Panc1 (cell line): ENCODE measurements at regions not wholly inside any gene's neighbourhood (a gene's known extent, or its start where the extent isn't known, plus 50 kb on each side); places are given as distances from the start of the nearest gene placed in this dataset.

Source experiments
- ATAC-seq: fragments of 200-7000 bp; cut with Tn5 transposase; 2 replicates; pipeline ENCODE4 v1.9.1; 2020; ENCODE audit warnings: mild to moderate bottlenecking, moderate library complexity
- BruUV-seq: library from RNA; stranded (reverse); fragments of 400-500 nt; replicated peaks from 2 replicates; lab custom pipeline; 2021; lab: Mats Ljungman, UMichigan
- CTCF ChIA-PET: fragments of 300-600 bp; sonication (Branson Sonifier 250); formaldehyde crosslinking; loops from one replicate; lab custom pipeline; 2022; ENCODE audit warnings: antibody characterized with exemption; lab: Charles Lee
- POLR2A ChIA-PET: fragments of 300-600 bp; sonication (Branson Sonifier 250); formaldehyde crosslinking; loops from one replicate; lab custom pipeline; 2022; ENCODE audit warnings: antibody characterized with exemption; lab: Charles Lee
- DNase-seq: peaks from one replicate; pipeline ENCODE4 v3.0.0-alpha.2; 2010; ENCODE audit warnings: low read depth, low spot score
- H3K27ac ChIP-seq: 2 replicates; pipeline ENCODE4 v1.5.1; 2011; ENCODE audit warnings: mild to moderate bottlenecking, low read length, inconsistent platforms
- H3K27me3 ChIP-seq: fragments of 200-500 bp; sonication (Bioruptor generic); 2 replicates; pipeline ENCODE4 v1.6.0; 2014; ENCODE audit warnings: low read length, inconsistent platforms; ENCODE audit not compliant: control insufficient read depth, insufficient read depth
- H3K36me3 ChIP-seq: fragments of 200-500 bp; sonication (Bioruptor generic); 2 replicates; pipeline ENCODE4 v1.5.1; 2014; ENCODE audit warnings: inconsistent platforms, mild to moderate bottlenecking, low read length, moderate library complexity; ENCODE audit not compliant: control insufficient read depth, insufficient read depth
- H3K4me1 ChIP-seq: 2 replicates; pipeline ENCODE4 v1.5.1; 2011; ENCODE audit warnings: inconsistent platforms, mild to moderate bottlenecking, low read length, moderate library complexity; ENCODE audit not compliant: control insufficient read depth, insufficient read depth
- H3K4me3 ChIP-seq, 2 experiments: 2 replicates each; pipeline ENCODE4 v1.5.1; 2011 to 2012; ENCODE audit warnings: low read depth in 2 of 2, low read length in 2 of 2, mild to moderate bottlenecking in 2 of 2, inconsistent platforms in 1 of 2, moderate library complexity in 1 of 2
- H3K9me3 ChIP-seq: fragments of 200-500 bp; sonication (Bioruptor generic); 2 replicates; pipeline ENCODE4 v1.5.1; 2014; ENCODE audit warnings: low read depth, mild to moderate bottlenecking, inconsistent platforms, low read length, moderate library complexity; ENCODE audit not compliant: control insufficient read depth, insufficient read depth
- POLR2AphosphoS5 ChIP-seq: IDR thresholded peaks from 2 replicates; pipeline ENCODE4 v1.6.1; 2012; ENCODE audit warnings: mild to moderate bottlenecking, low read depth, low read length, moderate library complexity
- SIN3A ChIP-seq: IDR thresholded peaks from 2 replicates; pipeline ENCODE4 v1.6.1; 2012; ENCODE audit warnings: low read depth, mild to moderate bottlenecking, low read length, moderate library complexity, borderline replicate concordance; ENCODE audit not compliant: insufficient read depth
- TCF7L2 ChIP-seq: IDR thresholded peaks from 2 replicates; pipeline ENCODE4 v1.6.1; 2011; ENCODE audit warnings: mild to moderate bottlenecking, low read depth, low read length, inconsistent platforms
- in situ Hi-C: cut with HindIII; loops from 2 replicates; pipeline ENCODE4 v1.10.0; 2016; ENCODE audit warnings: low sequenced_read_pairs, low pct_unique_long_range_greater_than_20kb
- intact Hi-C: fragments of 100-400 bp; cut with micrococcal nuclease; formaldehyde crosslinking; loops from one replicate; pipeline ENCODE4 v1.10.0; 2022; ENCODE audit not compliant: unreplicated experiment
- TF ChIP-seq, protein P1 (sequence below): fragments of 450-650 bp; IDR thresholded peaks from 2 replicates; pipeline ENCODE4 v1.5.1; 2017; ENCODE audit warnings: mild to moderate bottlenecking
- TF ChIP-seq, protein P2 (sequence below), 2 experiments: IDR thresholded peaks; 2 replicates each; pipeline ENCODE4 v1.6.1; 2011 to 2012; ENCODE audit warnings: low read depth in 2 of 2, control low read depth in 1 of 2, low read length in 1 of 2, mild to moderate bottlenecking in 1 of 2, moderate library complexity in 1 of 2; ENCODE audit not compliant: insufficient read depth in 1 of 2

DNA sequence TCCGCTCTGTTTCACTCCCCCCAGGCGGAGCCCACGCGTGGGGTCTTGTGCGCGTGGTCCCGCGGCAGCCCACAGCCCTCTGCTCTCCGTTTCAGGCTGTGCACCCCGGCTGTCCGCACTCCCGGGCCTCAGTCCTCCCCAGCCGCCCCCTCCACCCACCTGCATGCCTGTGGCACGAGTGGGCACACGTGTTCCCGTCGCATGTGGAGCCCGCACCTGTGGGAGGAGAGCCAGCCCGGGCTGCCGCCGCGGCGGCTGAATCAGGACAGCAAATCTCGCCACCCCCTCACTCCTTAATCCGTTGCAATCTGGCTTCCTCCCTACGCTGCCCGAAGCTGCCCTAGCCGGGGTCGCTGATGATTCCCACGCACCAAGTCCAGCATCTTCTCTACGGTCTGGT is 69.9 kb upstream of the GRIN2A start:
- Histone ChIP-seq H3K27me3 (no peaks in the 10 kb centered on the region; the same call in 1 of the 2 replicates), H3K36me3 (no peaks in the 10 kb centered on the region), H3K9me3 (no peaks in the 10 kb centered on the region), H3K4me3 (no peak overlapping the region), H3K27ac (no peak overlapping the region), H3K4me1 (peaks cover 9% of the 10 kb centered on the region)
- ChIA-PET POLR2A (no interaction called here), CTCF (no interaction called here)
- intact Hi-C loops = no loop called here
- DNase-seq (no peak), ATAC-seq (no peak)
- in situ Hi-C loops = no loop called here
- TF ChIP-seq SIN3A (no peak), POLR2AphosphoS5 (no peak), TCF7L2 (no peak)
- TF ChIP-seq, protein P1, sequence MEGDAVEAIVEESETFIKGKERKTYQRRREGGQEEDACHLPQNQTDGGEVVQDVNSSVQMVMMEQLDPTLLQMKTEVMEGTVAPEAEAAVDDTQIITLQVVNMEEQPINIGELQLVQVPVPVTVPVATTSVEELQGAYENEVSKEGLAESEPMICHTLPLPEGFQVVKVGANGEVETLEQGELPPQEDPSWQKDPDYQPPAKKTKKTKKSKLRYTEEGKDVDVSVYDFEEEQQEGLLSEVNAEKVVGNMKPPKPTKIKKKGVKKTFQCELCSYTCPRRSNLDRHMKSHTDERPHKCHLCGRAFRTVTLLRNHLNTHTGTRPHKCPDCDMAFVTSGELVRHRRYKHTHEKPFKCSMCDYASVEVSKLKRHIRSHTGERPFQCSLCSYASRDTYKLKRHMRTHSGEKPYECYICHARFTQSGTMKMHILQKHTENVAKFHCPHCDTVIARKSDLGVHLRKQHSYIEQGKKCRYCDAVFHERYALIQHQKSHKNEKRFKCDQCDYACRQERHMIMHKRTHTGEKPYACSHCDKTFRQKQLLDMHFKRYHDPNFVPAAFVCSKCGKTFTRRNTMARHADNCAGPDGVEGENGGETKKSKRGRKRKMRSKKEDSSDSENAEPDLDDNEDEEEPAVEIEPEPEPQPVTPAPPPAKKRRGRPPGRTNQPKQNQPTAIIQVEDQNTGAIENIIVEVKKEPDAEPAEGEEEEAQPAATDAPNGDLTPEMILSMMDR = no peak
- TF ChIP-seq, protein P2, sequence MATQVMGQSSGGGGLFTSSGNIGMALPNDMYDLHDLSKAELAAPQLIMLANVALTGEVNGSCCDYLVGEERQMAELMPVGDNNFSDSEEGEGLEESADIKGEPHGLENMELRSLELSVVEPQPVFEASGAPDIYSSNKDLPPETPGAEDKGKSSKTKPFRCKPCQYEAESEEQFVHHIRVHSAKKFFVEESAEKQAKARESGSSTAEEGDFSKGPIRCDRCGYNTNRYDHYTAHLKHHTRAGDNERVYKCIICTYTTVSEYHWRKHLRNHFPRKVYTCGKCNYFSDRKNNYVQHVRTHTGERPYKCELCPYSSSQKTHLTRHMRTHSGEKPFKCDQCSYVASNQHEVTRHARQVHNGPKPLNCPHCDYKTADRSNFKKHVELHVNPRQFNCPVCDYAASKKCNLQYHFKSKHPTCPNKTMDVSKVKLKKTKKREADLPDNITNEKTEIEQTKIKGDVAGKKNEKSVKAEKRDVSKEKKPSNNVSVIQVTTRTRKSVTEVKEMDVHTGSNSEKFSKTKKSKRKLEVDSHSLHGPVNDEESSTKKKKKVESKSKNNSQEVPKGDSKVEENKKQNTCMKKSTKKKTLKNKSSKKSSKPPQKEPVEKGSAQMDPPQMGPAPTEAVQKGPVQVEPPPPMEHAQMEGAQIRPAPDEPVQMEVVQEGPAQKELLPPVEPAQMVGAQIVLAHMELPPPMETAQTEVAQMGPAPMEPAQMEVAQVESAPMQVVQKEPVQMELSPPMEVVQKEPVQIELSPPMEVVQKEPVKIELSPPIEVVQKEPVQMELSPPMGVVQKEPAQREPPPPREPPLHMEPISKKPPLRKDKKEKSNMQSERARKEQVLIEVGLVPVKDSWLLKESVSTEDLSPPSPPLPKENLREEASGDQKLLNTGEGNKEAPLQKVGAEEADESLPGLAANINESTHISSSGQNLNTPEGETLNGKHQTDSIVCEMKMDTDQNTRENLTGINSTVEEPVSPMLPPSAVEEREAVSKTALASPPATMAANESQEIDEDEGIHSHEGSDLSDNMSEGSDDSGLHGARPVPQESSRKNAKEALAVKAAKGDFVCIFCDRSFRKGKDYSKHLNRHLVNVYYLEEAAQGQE (IDR thresholded peaks at IDR 0.05; ENCODE audit: insufficient read depth in 1 of 2, low read depth in 2 of 2, low read length in 1 of 2) = no peak
- BruUV-seq = no TSS peak

GRCh38 chr16:10253409-10253808 is 71.2 kb upstream of the GRIN2A start:
- intact Hi-C loops = no loop called here
- POLR2A ChIA-PET = interaction anchor here (0.6 kb wide), 1 partner anchor 9 kb away, joined by 3 read pairs; no protein-coding TSS in a partner anchor
- Histone ChIP-seq H3K4me3 (no peak overlapping the region), H3K9me3 (no peaks in the 10 kb centered on the region), H3K27ac (no peak overlapping the region), H3K4me1 (peaks cover 9% of the 10 kb centered on the region), H3K36me3 (no peaks in the 10 kb centered on the region), H3K27me3 (no peaks in the 10 kb centered on the region; the same call in 1 of the 2 replicates)
- CTCF ChIA-PET = interaction anchor here (0.6 kb wide), 1 partner anchor 351 kb away, joined by 13 read pairs; no protein-coding TSS in a partner anchor
- ATAC-seq = no peak
- TF ChIP-seq TCF7L2 = no peak
- TF ChIP-seq, protein P2 (IDR thresholded peaks at IDR 0.05; ENCODE audit: insufficient read depth in 1 of 2, low read depth in 2 of 2, low read length in 1 of 2) = no peak
- no peak for TF ChIP-seq SIN3A
- TF ChIP-seq, protein P1 = no peak
- no peak for TF ChIP-seq POLR2AphosphoS5
- in situ Hi-C loops = no loop called here
- DNase-seq = no peak
- BruUV-seq = no TSS peak
